H9 (cell line): ENCODE measurements at regions not wholly inside any gene's neighbourhood (a gene's known extent, or its start where the extent isn't known, plus 50 kb on each side); places are given as distances from the start of the nearest gene placed in this dataset.

ENCODE experiments used
- DNase-seq: peaks from one replicate; pipeline ENCODE4 v3.0.0-alpha.2; 2017
- H2AFZ ChIP-seq: one replicate; pipeline ENCODE4 v1.6.1; 2013; ENCODE audit warnings: mild to moderate bottlenecking, low read length, control low read depth, moderate library complexity
- H2AK5ac ChIP-seq: 2 replicates; pipeline ENCODE4 v1.6.1; 2013; ENCODE audit warnings: low read length, control low read depth, mixed read lengths; ENCODE audit not compliant: insufficient read length
- H2BK120ac ChIP-seq: one replicate; pipeline ENCODE4 v1.6.1; 2013; ENCODE audit warnings: low read depth, mild to moderate bottlenecking, low read length, control low read depth, inconsistent platforms; ENCODE audit not compliant: poor library complexity, severe bottlenecking
- H2BK12ac ChIP-seq: 2 replicates; pipeline ENCODE4 v1.6.1; 2013; ENCODE audit warnings: low read length, control low read depth, mixed read lengths, low read depth; ENCODE audit not compliant: insufficient read length
- H2BK15ac ChIP-seq: 2 replicates; pipeline ENCODE4 v1.6.1; 2013; ENCODE audit warnings: low read depth, low read length, control low read depth
- H2BK20ac ChIP-seq: one replicate; pipeline ENCODE4 v1.6.1; 2013; ENCODE audit warnings: low read depth, mild to moderate bottlenecking, low read length, control low read depth, inconsistent platforms; ENCODE audit not compliant: poor library complexity, severe bottlenecking
- H2BK5ac ChIP-seq: 2 replicates; pipeline ENCODE4 v1.6.1; 2013; ENCODE audit warnings: low read length, control low read depth, mixed read lengths; ENCODE audit not compliant: insufficient read length
- H3K14ac ChIP-seq: 2 replicates; pipeline ENCODE4 v1.6.1; 2013; ENCODE audit warnings: low read length, control low read depth; ENCODE audit not compliant: insufficient read depth
- H3K18ac ChIP-seq: 2 replicates; pipeline ENCODE4 v1.6.1; 2013; ENCODE audit warnings: low read depth, mild to moderate bottlenecking, mixed read lengths, low read length, control low read depth; ENCODE audit not compliant: insufficient read length
- H3K23ac ChIP-seq: 2 replicates; pipeline ENCODE4 v1.6.1; 2013; ENCODE audit warnings: low read length, control low read depth, mixed read lengths, low read depth; ENCODE audit not compliant: insufficient read length
- H3K23me2 ChIP-seq: 2 replicates; pipeline ENCODE4 v1.6.1; 2013; ENCODE audit warnings: low read depth, mild to moderate bottlenecking, mixed read lengths, low read length, control low read depth; ENCODE audit not compliant: insufficient read length, poor library complexity, severe bottlenecking
- H3K27ac ChIP-seq: 2 replicates; pipeline ENCODE4 v1.5.1; 2013; ENCODE audit warnings: low read length, control low read depth, mixed read lengths, low read depth; ENCODE audit not compliant: insufficient read length
- H3K27me3 ChIP-seq: 2 replicates; pipeline ENCODE4 v1.6.1; 2013; ENCODE audit warnings: low read length, control low read depth, inconsistent platforms; ENCODE audit not compliant: insufficient read depth
- H3K4ac ChIP-seq: 2 replicates; pipeline ENCODE4 v1.6.1; 2013; ENCODE audit warnings: low read depth, mild to moderate bottlenecking, control low read depth, inconsistent platforms, low read length, moderate library complexity
- H3K4me1 ChIP-seq: 2 replicates; pipeline ENCODE4 v1.6.1; 2013; ENCODE audit warnings: low read length, control low read depth, inconsistent platforms; ENCODE audit not compliant: insufficient read depth
- H3K4me2 ChIP-seq: 2 replicates; pipeline ENCODE4 v1.6.1; 2013; ENCODE audit warnings: low read length, control low read depth, mixed read lengths; ENCODE audit not compliant: insufficient read length, insufficient read depth
- H3K56ac ChIP-seq: 2 replicates; pipeline ENCODE4 v1.6.1; 2013; ENCODE audit warnings: low read depth, mild to moderate bottlenecking, mixed read lengths, low read length, control low read depth; ENCODE audit not compliant: insufficient read length
- H3K79me1 ChIP-seq: 2 replicates; pipeline ENCODE4 v1.6.1; 2013; ENCODE audit warnings: low read depth, mild to moderate bottlenecking, moderate library complexity, low read length, control low read depth, inconsistent platforms; ENCODE audit not compliant: insufficient read depth, poor library complexity, severe bottlenecking
- H3K79me2 ChIP-seq: 2 replicates; pipeline ENCODE4 v1.6.1; 2013; ENCODE audit warnings: low read length, control low read depth, inconsistent platforms; ENCODE audit not compliant: insufficient read depth
- H3K9ac ChIP-seq: 2 replicates; pipeline ENCODE4 v1.6.1; 2013; ENCODE audit warnings: low read length, control low read depth, mixed read lengths; ENCODE audit not compliant: insufficient read length; ENCODE audit errors: extremely low read depth
- H3K9me3 ChIP-seq: one replicate; pipeline ENCODE4 v1.6.1; 2013; ENCODE audit warnings: low read depth, low read length, inconsistent platforms; ENCODE audit not compliant: control insufficient read depth
- H3T11ph ChIP-seq: one replicate; pipeline ENCODE4 v1.6.1; 2013; ENCODE audit warnings: mild to moderate bottlenecking, low read length, control low read depth, inconsistent platforms
- H4K20me1 ChIP-seq: one replicate; pipeline ENCODE4 v1.6.1; 2013; ENCODE audit not compliant: control insufficient read depth, insufficient read length, insufficient read depth
- H4K5ac ChIP-seq: 2 replicates; pipeline ENCODE4 v1.6.1; 2013; ENCODE audit warnings: low read depth, mild to moderate bottlenecking, mixed read lengths, low read length, control low read depth; ENCODE audit not compliant: insufficient read length
- H4K8ac ChIP-seq: replicated peaks from 2 replicates; pipeline ENCODE4 v1.6.1; 2013; ENCODE audit warnings: low read length, control low read depth, mixed read lengths, low read depth; ENCODE audit not compliant: insufficient read length
- H4K91ac ChIP-seq: 2 replicates; pipeline ENCODE4 v1.6.1; 2013; ENCODE audit warnings: low read depth, mild to moderate bottlenecking, moderate library complexity, mixed read lengths, low read length, control low read depth; ENCODE audit not compliant: insufficient read length
- H3K27ac Mint-ChIP-seq, 3 experiments: 2 replicates in 2 of 3; 3 replicates in 1 of 3; pipeline ENCODE4 v1.8.0; 2020 to 2021; ENCODE audit warnings: mixed read lengths in 3 of 3, mild to moderate bottlenecking in 1 of 3, moderate library complexity in 1 of 3
- H3K27me3 Mint-ChIP-seq: 2 replicates; pipeline ENCODE4 v1.8.0; 2021; ENCODE audit warnings: low read depth, mild to moderate bottlenecking, moderate library complexity, mixed read lengths
- H3K36me3 Mint-ChIP-seq, 3 experiments: 2 replicates in 2 of 3; 3 replicates in 1 of 3; pipeline ENCODE4 v1.8.0; 2020 to 2021; ENCODE audit warnings: low read depth in 3 of 3, mixed read lengths in 3 of 3; ENCODE audit not compliant: insufficient read depth in 1 of 3
- H3K4me1 Mint-ChIP-seq, 2 experiments: 2 replicates each; pipeline ENCODE4 v1.8.0; 2020; ENCODE audit warnings: mixed read lengths in 2 of 2
- H3K4me3 Mint-ChIP-seq, 2 experiments: 2 replicates in 1 of 2; 3 replicates in 1 of 2; pipeline ENCODE4 v1.8.0; 2020 to 2021; ENCODE audit warnings: mild to moderate bottlenecking in 2 of 2, mixed read lengths in 2 of 2, moderate library complexity in 1 of 2
- H3K9me3 Mint-ChIP-seq, 2 experiments: 2 replicates in 1 of 2; 3 replicates in 1 of 2; pipeline ENCODE4 v1.8.0; 2020; ENCODE audit warnings: mild to moderate bottlenecking in 2 of 2, mixed read lengths in 2 of 2, moderate library complexity in 1 of 2
- CTCF ChIP-seq: fragments of 200-600 bp; sonication (generic); conservative IDR thresholded peaks from 3 replicates; pipeline ENCODE4 v1.8.0; 2021; ENCODE audit warnings: antibody characterized with exemption, mild to moderate bottlenecking
- WGBS: extraction: QIAGEN DNeasy Blood & Tissue Kit; methylation state at CpG from one replicate; pipeline ENCODE4 v1.1.7; 2013; ENCODE audit warnings: missing lambda C conversion rate, low lambda C conversion rate, mixed read lengths; ENCODE audit not compliant: insufficient read length; ENCODE audit errors: extremely low coverage; 5-methylcytosine and 5-hydroxymethylcytosine counted together

GRCh38 chr4:107402291-107402690 is 317.7 kb downstream of the PAPSS1 start:
- Histone ChIP-seq H3K4ac (no peak overlapping the region), H3K27me3 (no peaks in the 10 kb centered on the region), H3K23ac (no peak overlapping the region), H3K79me2 (no peaks in the 10 kb centered on the region), H2BK20ac (no peak overlapping the region), H2BK15ac (no peak overlapping the region), H4K91ac (no peak overlapping the region), H4K20me1 (no peaks in the 10 kb centered on the region), H3K9me3 (no peaks in the 10 kb centered on the region), H3K18ac (no peak overlapping the region), H3K56ac (no peak overlapping the region), H3K23me2 (no peaks in the 10 kb centered on the region), H3K4me1 (no peaks in the 10 kb centered on the region), H3K79me1 (no peaks in the 10 kb centered on the region), H3K27ac (no peak overlapping the region), H3K4me2 (no peak overlapping the region), H3T11ph (no peak overlapping the region), H4K8ac (no peak overlapping the region), H3K9ac (no peak overlapping the region), H2AK5ac (no peak overlapping the region), H2BK12ac (no peak overlapping the region), H2AFZ (no peak overlapping the region), H4K5ac (no peak overlapping the region), H2BK5ac (no peak overlapping the region), H3K14ac (no peak overlapping the region), H2BK120ac (no peak overlapping the region)
- no peak overlapping the region for H3K27ac Mint-ChIP-seq
- TF ChIP-seq CTCF = no peak
- no peaks in the 10 kb centered on the region for H3K36me3 Mint-ChIP-seq
- no peak overlapping the region for H3K4me3 Mint-ChIP-seq
- H3K9me3 Mint-ChIP-seq = no peaks in the 10 kb centered on the region; a peak in 1 of 5 replicates
- no CpG with 5 or more reads among the region's 4 CpGs for WGBS
- no peaks in the 10 kb centered on the region for H3K27me3 Mint-ChIP-seq
- peaks cover 5 to 10% of the 10 kb centered on the region in 2 experiments for H3K4me1 Mint-ChIP-seq
- DNase-seq = no peak
